CD4-positive, alpha-beta T cell (primary cell): ENCODE measurements at regions not wholly inside any gene's neighbourhood (a gene's known extent, or its start where the extent isn't known, plus 50 kb on each side); places are given as distances from the start of the nearest gene placed in this dataset.
"Not testable (repeated sequence)": the region's sequence is repeated elsewhere in the genome, so short reads cannot be mapped to it uniquely, and the experiment has no call there.

Source experiments
- ATAC-seq: fragments of 200-7000 bp; cut with Tn5 transposase; one replicate; pipeline ENCODE4 v1.10.0; 2022; ENCODE audit warnings: mild to moderate bottlenecking; ENCODE audit not compliant: poor library complexity
- CTCF ChIA-PET: fragments of 350-600 bp; sonication (Branson Sonifier 250); formaldehyde crosslinking; loops from one replicate; lab custom pipeline; 2021; ENCODE audit warnings: antibody characterized with exemption, inconsistent platforms; lab: Charles Lee
- POLR2A ChIA-PET: fragments of 350-600 bp; sonication (Branson Sonifier 250); formaldehyde crosslinking; loops from one replicate; lab custom pipeline; 2021; ENCODE audit warnings: antibody characterized with exemption, inconsistent platforms; lab: Charles Lee
- DNase-seq, 14 experiments: peaks; one replicate each; pipeline ENCODE4 v3.0.0-alpha.2; 2013 to 2020; ENCODE audit warnings: mixed read lengths in 2 of 14
- H3K27ac ChIP-seq, 2 donors: one replicate each; pipeline versions ENCODE4 v1.5.1 to v1.7.0; 2013; ENCODE audit warnings: low read length in 2 of 2, low read depth in 1 of 2, mild to moderate bottlenecking in 1 of 2
- H3K27me3 ChIP-seq, 2 experiments: 1 replicate in 1 of 2; 2 replicates in 1 of 2; pipeline versions ENCODE4 v1.6.1 to v1.7.0; 2013; ENCODE audit warnings: low read length in 2 of 2, control low read depth in 1 of 2, mild to moderate bottlenecking in 1 of 2, moderate library complexity in 1 of 2; ENCODE audit not compliant: insufficient read depth in 2 of 2, control insufficient read depth in 1 of 2
- H3K36me3 ChIP-seq: one replicate; pipeline ENCODE4 v1.6.1; 2013; ENCODE audit warnings: low read length, control low read depth; ENCODE audit not compliant: insufficient read depth
- H3K4me1 ChIP-seq: one replicate; pipeline ENCODE4 v1.6.1; 2013; ENCODE audit warnings: low read length, control low read depth; ENCODE audit not compliant: insufficient read depth
- H3K4me3 ChIP-seq: one replicate; pipeline ENCODE4 v1.5.1; 2013; ENCODE audit warnings: mild to moderate bottlenecking, low read length, moderate library complexity
- H3K9me3 ChIP-seq, 2 experiments: 1 replicate in 1 of 2; 2 replicates in 1 of 2; pipeline versions ENCODE4 v1.6.1 to v1.7.0; 2013; ENCODE audit warnings: low read length in 2 of 2, mild to moderate bottlenecking in 2 of 2, control low read depth in 1 of 2, moderate library complexity in 1 of 2; ENCODE audit not compliant: control insufficient read depth in 1 of 2, insufficient read depth in 1 of 2
- H3K27ac Mint-ChIP-seq: one replicate; pipeline ENCODE4 v1.8.0; 2020; ENCODE audit warnings: mixed read lengths
- H3K27me3 Mint-ChIP-seq: one replicate; pipeline ENCODE4 v1.8.0; 2021; ENCODE audit warnings: mixed read lengths
- H3K36me3 Mint-ChIP-seq: one replicate; pipeline ENCODE4 v1.8.0; 2021; ENCODE audit warnings: low read depth, mixed read lengths
- H3K4me1 Mint-ChIP-seq: one replicate; pipeline ENCODE4 v1.8.0; 2021; ENCODE audit warnings: low read depth, mixed read lengths
- H3K4me3 Mint-ChIP-seq: one replicate; pipeline ENCODE4 v1.8.0; 2020; ENCODE audit warnings: mild to moderate bottlenecking, mixed read lengths
- H3K9me3 Mint-ChIP-seq: one replicate; pipeline ENCODE4 v1.8.0; 2020; ENCODE audit warnings: mixed read lengths
- intact Hi-C, 2 experiments: fragments of 100-400 bp; cut with DNase I in 1 of 2; cut with micrococcal nuclease in 1 of 2; formaldehyde crosslinking; loops; one replicate each; pipeline versions ENCODE4 v1.15.1 to v1.9.0; 2023 to 2025; cut with DNase I, micrococcal nuclease
- TF ChIP-seq, protein P1 (sequence below): fragments of 200-600 bp; IDR thresholded peaks from one replicate; pipeline ENCODE4 v1.8.0; 2022; ENCODE audit warnings: antibody characterized with exemption, mild to moderate bottlenecking

- no peaks in the 10 kb centered on the region for H3K36me3 Mint-ChIP-seq
- DNase-seq = no peak
- H3K27me3 Mint-ChIP-seq = no peaks in the 10 kb centered on the region
- CTCF ChIA-PET = no interaction called here
- intact Hi-C loops = no loop called here
- Histone ChIP-seq H3K27ac (no peak overlapping the region), H3K4me1 (no peaks in the 10 kb centered on the region), H3K27me3 (no peaks in the 10 kb centered on the region), H3K36me3 (no peaks in the 10 kb centered on the region), H3K4me3 (no peak overlapping the region), H3K9me3 (peaks cover 6 to 28% of the 10 kb centered on the region in 2 experiments)
- TF ChIP-seq, protein P1, sequence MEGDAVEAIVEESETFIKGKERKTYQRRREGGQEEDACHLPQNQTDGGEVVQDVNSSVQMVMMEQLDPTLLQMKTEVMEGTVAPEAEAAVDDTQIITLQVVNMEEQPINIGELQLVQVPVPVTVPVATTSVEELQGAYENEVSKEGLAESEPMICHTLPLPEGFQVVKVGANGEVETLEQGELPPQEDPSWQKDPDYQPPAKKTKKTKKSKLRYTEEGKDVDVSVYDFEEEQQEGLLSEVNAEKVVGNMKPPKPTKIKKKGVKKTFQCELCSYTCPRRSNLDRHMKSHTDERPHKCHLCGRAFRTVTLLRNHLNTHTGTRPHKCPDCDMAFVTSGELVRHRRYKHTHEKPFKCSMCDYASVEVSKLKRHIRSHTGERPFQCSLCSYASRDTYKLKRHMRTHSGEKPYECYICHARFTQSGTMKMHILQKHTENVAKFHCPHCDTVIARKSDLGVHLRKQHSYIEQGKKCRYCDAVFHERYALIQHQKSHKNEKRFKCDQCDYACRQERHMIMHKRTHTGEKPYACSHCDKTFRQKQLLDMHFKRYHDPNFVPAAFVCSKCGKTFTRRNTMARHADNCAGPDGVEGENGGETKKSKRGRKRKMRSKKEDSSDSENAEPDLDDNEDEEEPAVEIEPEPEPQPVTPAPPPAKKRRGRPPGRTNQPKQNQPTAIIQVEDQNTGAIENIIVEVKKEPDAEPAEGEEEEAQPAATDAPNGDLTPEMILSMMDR = no peak
- H3K4me1 Mint-ChIP-seq = no peaks in the 10 kb centered on the region
- ATAC-seq = no peak
- no peak overlapping the region for H3K27ac Mint-ChIP-seq
- H3K4me3 Mint-ChIP-seq = no peak overlapping the region
- peaks cover 7% of the 10 kb centered on the region for H3K9me3 Mint-ChIP-seq
- POLR2A ChIA-PET = no interaction called here
These were observed 1494.4 kb upstream of the NUDT12 start for GRCh38 chr5:105057001-105057436.

DNA sequence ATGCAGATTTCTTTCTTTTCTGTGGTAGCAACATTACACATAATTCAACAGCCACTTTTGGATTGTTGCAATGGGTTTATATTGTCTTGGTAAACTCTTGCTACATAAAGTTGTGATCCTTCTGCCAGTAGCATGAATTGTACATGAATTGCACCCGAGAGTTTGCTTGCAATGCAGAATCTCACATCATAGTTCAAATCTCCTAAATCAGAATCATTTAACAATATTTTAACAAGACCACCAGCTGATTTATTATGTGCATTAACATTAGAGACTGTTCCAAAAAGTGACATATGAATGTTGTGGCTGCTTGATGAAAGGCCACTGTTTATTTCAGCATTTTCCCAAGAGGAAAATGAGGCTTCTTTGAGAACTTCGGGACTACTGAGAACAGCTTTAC is 1491.8 kb upstream of the NUDT12 start:
- no peak for DNase-seq
- POLR2A ChIA-PET = no interaction called here
- no peak for ATAC-seq
- H3K27me3 ChIP-seq = no peaks in the 10 kb centered on the region
- no peaks in the 10 kb centered on the region for H3K4me1 ChIP-seq
- Mint-ChIP-seq H3K27me3 (no peaks in the 10 kb centered on the region), H3K9me3 (peaks cover 19% of the 10 kb centered on the region), H3K27ac (no peak overlapping the region), H3K4me1 (no peaks in the 10 kb centered on the region), H3K36me3 (no peaks in the 10 kb centered on the region), H3K4me3 (no peak overlapping the region)
- H3K27ac ChIP-seq = no peak overlapping the region
- CTCF ChIA-PET = no interaction called here
- no peak overlapping the region for H3K4me3 ChIP-seq
- peaks cover 6 to 24% of the 10 kb centered on the region in 2 experiments for H3K9me3 ChIP-seq
- H3K36me3 ChIP-seq = no peaks in the 10 kb centered on the region
- intact Hi-C loops = no loop called here
- TF ChIP-seq, protein P1 = no peak

DNA sequence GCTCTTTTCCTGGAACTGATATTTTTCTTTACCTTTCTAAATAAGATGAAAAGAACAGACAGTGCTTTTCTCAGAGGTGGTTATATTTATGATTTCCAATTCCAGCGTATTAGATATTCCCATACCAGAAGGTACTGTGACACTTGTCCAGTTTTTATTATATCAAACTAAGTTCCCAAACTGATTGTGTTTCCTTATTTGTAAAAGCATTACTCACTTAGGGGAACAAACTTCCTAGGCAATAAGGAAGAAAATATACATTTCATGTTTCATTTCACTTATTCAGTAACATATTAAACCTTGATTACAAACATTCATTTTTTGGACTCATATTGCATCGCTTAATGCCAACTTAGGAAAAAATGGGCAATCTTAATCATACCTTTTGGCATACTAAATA is 1480.0 kb upstream of the NUDT12 start:
- Mint-ChIP-seq H3K27me3 (no peaks in the 10 kb centered on the region), H3K9me3 (peaks cover 7% of the 10 kb centered on the region), H3K36me3 (no peaks in the 10 kb centered on the region), H3K4me1 (no peaks in the 10 kb centered on the region), H3K4me3 (no peak overlapping the region), H3K27ac (no peak overlapping the region)
- ChIA-PET CTCF (no interaction called here), POLR2A (no interaction called here)
- intact Hi-C loops = no loop called here
- H3K4me3 ChIP-seq = no peak overlapping the region
- ATAC-seq (no peak), DNase-seq (no peak)
- H3K27ac ChIP-seq = no peak overlapping the region
- no peaks in the 10 kb centered on the region for H3K27me3 ChIP-seq
- H3K4me1 ChIP-seq = no peaks in the 10 kb centered on the region
- H3K36me3 ChIP-seq = no peaks in the 10 kb centered on the region
- TF ChIP-seq, protein P1 = no peak
- H3K9me3 ChIP-seq = peaks cover 0 to 5% of the 10 kb centered on the region in 2 experiments

- ATAC-seq, H3K4me1 Mint-ChIP-seq, POLR2A ChIA-PET, CTCF ChIA-PET, H3K9me3 ChIP-seq, H3K36me3 Mint-ChIP-seq, H3K27me3 Mint-ChIP-seq, H3K36me3 ChIP-seq, H3K4me3 ChIP-seq, H3K27me3 ChIP-seq, H3K4me1 ChIP-seq, H3K4me3 Mint-ChIP-seq, DNase-seq, H3K27ac ChIP-seq, H3K27ac Mint-ChIP-seq, intact Hi-C loops: not testable (repeated sequence)
- peaks cover 14% of the 10 kb centered on the region for H3K9me3 Mint-ChIP-seq
These were observed 1474.2 kb upstream of the NUDT12 start for GRCh38 chr5:105036814-105037213.
